Choroid plexus epithelial cell (primary cell): ENCODE measurements at regions not wholly inside any gene's neighbourhood (a gene's known extent, or its start where the extent isn't known, plus 50 kb on each side); places are given as distances from the start of the nearest gene placed in this dataset.

ENCODE experiments used
- DNase-seq: peaks from one replicate; pipeline ENCODE4 v3.0.0-alpha.2; 2010; ENCODE audit warnings: low read depth
- H3K4me3 ChIP-seq: 2 replicates; pipeline ENCODE4 v1.5.1; 2011; ENCODE audit warnings: low read depth, mild to moderate bottlenecking, control low read depth, low read length, moderate library complexity
- CTCF ChIP-seq: conservative IDR thresholded peaks from 2 replicates; pipeline ENCODE4 v1.5.1; 2011; ENCODE audit warnings: low read depth, mild to moderate bottlenecking, control low read depth, inconsistent platforms, low read length, moderate library complexity

- H3K4me3 ChIP-seq = no peak overlapping the region
- TF ChIP-seq CTCF = no peak
- DNase-seq = no peak
Observed at GRCh38 chr13:50644081-50644871, 199.2 kb downstream of the DLEU7 start.

- TF ChIP-seq CTCF = no peak
- H3K4me3 ChIP-seq = no peak overlapping the region
- peak; percentile 80 for DNase-seq
Observed at GRCh38 chr13:50645092-50645491, 198.4 kb downstream of the DLEU7 start.

GRCh38 chr13:50646070-50646469, 197.4 kb downstream of the DLEU7 start:
- DNase-seq = no peak
- no peak overlapping the region for H3K4me3 ChIP-seq
- TF ChIP-seq CTCF = no peak

- H3K4me3 ChIP-seq = no peak overlapping the region
- no peak for DNase-seq
- TF ChIP-seq CTCF = no peak
Observed at GRCh38 chr13:50649211-50649610, 194.3 kb downstream of the DLEU7 start.

- H3K4me3 ChIP-seq = no peak overlapping the region
- no peak for TF ChIP-seq CTCF
- peak; percentile 47 for DNase-seq
Observed at GRCh38 chr13:50650592-50651504, 192.6 kb downstream of the DLEU7 start.

- TF ChIP-seq CTCF = no peak
- no peak overlapping the region for H3K4me3 ChIP-seq
- no peak for DNase-seq
Observed at GRCh38 chr13:50651922-50652321, 191.6 kb downstream of the DLEU7 start.
